ENCODE measurements at regions not wholly inside any gene's neighbourhood (a gene's known extent, or its start where the extent isn't known, plus 50 kb on each side); places are given as distances from the start of the nearest gene placed in this dataset.

DNA sequence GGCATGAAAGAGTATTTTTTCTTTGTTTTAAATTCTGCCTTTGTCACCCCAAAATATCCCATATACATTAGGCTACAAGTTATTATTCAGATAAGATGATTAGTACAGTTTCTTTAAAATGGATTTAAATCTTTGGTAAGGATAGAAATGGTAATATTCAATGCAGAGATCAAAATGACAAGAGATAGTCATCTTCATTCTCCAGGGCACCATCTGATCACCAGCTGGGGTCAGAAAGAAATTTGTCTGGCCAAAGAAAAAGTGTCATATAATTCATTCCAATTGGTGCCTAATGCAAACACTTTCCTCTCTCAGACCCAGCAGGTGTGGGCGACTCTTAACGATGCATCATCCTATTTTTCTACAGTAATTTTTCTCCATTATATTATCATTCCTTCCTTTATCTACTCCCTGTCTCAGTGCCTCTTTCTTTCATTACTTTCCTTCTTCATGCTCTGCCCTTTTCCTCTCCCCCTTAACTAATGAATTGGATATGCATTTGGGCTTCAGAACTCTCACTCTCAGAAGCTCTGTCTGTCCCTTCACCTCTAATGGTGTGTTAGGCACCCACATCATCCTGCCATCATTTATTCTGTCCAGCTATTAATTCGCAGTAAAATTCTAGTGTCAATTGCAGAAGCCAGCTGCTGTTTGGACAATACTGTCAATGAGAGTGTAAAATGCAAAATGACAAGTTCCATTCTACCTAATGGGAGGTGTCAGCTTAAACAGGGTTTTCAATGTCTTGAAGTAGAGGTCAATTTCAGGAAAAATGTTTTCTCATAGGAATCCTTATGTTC, 570.5 kb downstream of the TDRD15 start:
- no peak for DNase-seq (ENCODE audit: low read depth)

DNA sequence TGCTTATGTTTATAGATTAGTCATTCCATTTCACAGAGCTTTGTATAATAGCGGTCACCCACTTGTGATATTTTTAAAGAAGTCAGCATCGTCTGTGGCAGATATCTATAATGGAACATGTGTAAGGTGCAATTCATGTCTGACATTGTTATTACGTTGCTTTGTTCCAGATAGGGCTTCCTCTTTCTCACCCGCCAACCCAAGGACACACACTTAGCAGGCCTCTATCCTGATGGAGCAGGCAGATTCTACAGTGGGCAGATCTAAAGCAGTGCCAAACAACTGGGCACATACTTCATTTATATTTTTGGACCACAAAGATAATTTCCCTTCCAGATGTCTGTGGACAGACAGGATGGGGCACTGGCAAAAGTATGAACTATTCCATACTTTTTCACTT, 573.1 kb downstream of the TDRD15 start:
- no peak for DNase-seq (ENCODE audit: low read depth)

DNA sequence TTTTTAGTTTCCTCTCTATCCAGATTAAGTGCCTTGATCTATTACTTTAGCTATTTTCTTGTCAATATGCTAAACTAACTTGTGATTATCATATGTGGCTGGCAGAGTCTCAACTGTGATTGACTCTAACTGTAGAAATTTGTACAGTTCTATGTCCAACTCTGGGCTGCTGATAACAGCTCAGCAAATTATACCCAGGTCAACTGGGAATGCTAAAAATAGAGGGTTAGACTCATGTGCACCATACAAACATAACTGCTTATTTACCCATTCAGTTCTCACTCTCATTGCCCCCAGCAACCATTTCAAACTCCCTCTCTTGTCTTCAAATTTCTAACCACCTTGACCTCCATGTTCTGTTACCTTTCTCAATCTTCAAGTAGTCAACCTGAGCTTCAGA, 576.9 kb downstream of the TDRD15 start:
- no peak for DNase-seq (ENCODE audit: low read depth)

DNA sequence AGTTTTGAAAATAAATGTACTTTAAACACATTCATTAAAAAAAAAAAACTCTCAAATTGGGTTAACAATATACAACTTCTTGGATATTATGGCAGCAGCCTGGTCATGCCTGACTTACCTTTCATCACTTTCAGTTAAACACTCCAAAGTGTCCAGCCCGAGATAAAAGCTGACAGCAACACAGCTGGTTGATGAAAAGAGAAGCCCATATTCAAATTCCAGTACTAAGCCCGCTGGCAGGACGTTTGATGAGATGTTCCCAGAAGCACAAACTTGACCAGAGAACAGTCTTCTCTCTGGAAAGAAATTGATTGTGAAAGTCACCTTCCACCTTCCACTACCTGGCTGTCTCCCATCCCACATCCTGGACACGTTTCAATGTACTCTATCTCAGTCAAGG, 586.3 kb downstream of the TDRD15 start:
- no peak for DNase-seq (ENCODE audit: low read depth)

DNA sequence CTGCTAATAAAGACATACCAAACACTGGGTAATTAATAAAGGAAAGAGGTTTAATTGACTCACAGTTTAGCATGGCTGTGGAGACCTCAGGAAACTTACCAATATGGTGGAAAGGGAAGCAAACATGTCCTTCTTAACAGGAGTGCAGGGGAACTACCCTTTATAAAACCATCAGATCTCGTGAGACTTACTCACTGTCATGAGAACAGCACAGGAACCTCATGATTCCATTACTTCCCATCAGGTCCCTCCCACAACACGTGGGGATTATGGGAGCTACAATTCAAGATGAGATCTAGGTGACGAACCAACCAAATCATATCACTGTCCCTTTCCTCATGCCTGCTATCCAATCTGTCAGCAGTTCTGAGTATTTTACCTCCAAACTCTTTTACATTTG, 586.7 kb downstream of the TDRD15 start:
- DNase-seq (ENCODE audit: low read depth): no peak

DNA sequence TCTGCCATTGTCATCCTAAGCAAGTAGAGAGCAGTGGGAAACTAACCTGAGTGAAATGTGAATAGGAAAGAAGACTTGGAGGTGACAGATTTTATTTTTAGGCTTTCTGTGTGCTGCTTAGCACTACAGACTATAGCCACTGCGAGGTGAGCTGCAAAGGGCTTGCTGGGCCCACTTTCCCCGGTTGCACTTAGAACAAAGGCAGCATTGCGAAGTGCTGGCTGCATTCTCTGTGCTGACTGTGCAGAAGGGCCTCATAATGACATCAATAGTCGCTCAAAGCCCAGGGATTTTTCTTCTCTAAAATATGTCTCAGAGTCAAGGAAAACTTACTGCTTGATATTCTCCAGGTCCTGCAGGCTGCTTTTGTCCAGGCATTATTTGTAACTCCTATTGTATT, 592.1 kb downstream of the TDRD15 start:
- DNase-seq (ENCODE audit: low read depth): no peak

DNA sequence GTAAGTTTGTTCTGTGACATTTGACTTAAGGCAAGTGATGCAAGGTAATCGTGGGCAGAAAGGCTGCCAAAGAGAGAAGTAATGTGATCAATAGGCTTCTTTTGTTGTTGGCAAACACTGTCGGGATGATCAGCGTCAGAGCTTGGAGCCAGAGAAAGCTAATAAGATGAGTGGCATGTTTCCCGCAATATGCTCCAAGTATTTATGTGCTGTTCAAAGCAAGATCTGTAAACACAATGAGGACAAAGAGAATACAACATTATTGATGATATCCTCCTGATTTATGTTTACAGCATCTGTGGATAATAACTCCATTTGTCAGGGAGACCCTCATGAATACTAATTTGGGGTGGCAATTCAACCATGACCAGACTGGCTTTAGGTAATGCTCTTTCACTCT, 603.3 kb downstream of the TDRD15 start:
- DNase-seq (ENCODE audit: low read depth): no peak

DNA sequence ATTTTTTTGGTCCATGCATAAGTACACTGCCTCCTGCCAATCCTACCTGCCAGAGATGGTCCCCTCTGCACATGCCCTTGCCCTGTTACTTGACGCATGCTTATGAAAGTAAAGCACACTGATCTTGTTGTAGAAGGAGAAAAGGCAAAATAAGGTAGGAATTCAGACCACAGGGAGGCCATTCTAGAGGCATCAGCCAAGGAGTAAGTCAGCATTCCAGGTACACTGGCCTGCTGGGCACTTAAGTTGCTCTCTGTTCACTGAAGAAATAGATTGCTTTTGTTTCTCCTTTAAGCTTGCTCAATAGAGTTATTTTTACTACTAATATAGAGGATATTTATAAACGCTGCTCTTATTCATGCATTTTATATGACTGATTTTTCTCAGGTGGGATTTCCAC, 604.4 kb downstream of the TDRD15 start:
- no peak for DNase-seq (ENCODE audit: low read depth)

DNA sequence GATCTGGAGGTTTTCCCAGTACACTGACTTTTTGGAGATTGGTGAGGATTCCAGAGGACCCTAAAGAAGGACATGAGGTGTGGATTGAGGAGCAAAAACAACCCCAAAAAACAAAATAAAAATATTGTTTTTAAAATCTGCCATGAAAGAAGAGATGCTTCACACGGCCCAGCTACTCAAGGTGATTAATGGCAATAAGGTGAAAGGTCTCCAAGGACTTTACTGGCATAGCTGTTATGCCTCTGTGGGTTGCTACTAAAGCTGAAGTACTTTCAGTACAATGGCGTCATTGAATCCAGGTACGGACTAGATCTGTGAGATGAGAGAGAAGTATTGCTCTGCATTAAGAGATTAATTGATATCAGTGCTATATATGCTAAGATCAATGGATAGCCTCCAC, 606.4 kb downstream of the TDRD15 start:
- no peak for DNase-seq (ENCODE audit: low read depth)

DNA sequence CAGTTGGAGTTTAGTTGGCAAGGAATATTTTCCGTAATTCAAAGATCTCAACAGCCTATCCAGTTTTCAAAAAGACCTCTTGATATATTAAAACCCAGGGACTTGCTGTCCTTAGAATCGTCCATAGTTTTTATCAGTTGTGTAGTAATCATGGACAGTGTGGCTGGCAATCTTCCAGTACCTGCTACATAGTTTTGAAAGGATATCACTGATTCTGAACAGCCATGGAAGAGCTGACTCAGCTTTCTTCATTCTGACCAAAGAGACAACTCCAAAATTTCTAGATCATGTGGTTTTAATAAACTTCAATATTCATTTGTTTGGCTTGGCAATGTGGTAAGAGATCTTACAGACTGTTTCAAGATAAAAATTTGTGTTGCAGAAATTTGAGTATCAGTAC, 616.7 kb downstream of the TDRD15 start:
- DNase-seq (ENCODE audit: low read depth): no peak

DNA sequence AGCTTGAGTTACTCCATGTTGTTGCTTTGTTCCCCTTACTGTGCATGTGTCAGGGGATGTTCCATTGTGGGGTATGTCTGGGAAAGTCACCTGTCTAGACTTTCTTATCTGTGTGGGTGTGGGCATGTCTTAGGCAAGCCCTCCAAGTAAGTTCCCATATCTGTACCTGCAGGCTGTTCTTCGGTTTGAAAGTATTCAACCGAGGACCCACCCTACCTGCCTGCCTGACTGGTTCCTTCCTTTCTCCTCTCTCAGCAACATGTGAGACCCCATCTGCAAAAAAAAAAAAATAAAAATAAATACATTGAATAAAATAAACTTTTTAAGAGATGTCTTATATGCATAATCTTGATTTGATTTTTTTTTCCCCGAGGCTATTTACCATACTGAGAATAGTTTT, 622.7 kb downstream of the TDRD15 start:
- no peak for DNase-seq (ENCODE audit: low read depth)

DNA sequence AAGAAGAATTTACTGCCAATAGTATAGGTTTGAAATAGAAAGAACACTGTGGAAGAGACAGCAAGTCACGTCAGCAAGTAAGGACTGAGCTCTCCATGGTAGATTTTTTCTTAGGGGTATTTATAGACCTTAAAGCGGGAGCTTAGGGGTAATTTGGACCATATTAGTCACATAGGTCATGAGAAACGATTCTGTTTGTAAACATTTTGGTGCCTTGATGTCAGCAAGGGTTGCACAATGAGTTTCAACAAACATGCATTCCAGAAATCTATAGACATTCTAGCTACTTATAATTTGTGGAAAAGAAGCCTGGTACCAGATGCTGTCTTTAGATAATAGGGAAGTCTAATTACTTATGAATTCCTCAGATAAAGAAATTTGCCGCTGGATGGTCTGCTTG, 624.7 kb downstream of the TDRD15 start:
- DNase-seq (ENCODE audit: low read depth): no peak

DNA sequence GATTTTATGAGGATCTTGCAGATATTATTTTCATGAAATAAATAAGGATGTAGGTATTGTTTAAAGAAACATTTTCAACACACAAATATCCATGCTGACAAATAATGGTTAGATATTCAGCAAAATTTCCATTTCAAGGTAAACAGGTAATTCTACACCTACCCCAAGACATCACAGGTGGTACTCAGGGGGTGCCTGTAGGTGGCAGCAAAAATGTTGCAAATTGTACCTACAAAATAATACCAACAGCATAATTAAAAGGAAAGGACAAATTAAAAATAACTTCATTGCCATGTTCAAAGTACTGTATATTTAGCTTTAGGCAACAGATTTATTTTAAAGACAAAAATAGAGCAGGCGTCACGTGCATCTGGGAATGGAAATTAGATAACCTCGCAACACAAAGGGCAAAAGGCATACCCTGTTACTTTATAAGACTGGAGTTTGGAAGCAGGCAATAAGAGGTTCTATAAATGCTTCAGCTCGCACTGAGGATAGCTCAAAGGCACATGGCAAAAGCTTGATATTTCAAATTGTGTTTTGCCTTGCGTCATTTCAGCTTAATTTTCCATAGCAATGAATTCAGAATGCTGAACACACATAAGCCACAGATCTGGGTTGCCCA, 630.5 kb downstream of the TDRD15 start:
- DNase-seq (ENCODE audit: low read depth): no peak

DNA sequence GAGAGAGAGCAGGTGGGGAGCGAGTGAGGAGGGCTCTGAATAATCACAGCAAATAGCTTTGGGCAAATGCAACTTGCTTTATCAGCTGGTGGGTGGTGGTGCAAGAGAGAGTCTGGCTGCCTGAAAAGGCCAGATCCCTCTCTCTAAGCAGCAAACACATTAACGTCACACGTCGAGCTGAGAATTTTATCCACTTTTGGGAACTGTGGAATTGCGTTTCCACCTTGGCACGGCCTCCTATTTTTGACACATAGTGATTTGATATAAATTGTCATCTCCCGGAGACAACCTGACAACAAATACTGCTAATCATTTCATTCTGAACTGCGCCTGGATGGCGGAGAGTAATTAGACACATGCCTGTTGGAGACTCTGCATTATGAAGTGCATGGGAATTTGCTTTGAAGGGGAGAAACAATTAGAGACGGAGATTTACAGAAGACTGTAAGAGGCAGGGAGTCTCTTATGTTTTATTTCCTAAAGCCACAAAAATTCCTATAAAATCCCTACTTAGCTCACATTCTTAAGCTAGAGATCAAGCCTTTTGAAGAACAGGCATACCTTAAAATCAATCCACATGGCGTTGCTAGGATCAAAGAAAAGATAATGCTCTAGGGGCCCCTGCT, 634.1 kb downstream of the TDRD15 start:
- no peak for DNase-seq (ENCODE audit: low read depth)

DNA sequence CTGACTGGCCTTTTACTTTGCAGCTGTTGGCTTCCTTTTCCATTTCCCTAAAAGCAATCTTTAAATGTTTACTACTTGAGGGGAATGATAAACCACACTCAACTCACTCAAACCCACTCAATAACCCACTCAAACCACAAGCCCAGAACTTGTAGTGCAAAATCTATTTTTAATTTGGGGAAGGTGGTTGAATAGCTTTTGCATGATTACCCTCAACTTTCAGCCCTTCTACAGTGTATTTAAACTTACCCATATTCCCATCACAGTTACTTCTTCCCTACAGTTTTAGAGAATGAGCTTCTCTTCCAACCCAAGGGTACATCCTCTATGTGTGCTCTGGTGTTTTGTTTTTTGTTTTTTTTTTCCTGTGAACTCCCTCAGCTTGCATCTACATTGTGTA, 636.1 kb downstream of the TDRD15 start:
- DNase-seq (ENCODE audit: low read depth): no peak

DNA sequence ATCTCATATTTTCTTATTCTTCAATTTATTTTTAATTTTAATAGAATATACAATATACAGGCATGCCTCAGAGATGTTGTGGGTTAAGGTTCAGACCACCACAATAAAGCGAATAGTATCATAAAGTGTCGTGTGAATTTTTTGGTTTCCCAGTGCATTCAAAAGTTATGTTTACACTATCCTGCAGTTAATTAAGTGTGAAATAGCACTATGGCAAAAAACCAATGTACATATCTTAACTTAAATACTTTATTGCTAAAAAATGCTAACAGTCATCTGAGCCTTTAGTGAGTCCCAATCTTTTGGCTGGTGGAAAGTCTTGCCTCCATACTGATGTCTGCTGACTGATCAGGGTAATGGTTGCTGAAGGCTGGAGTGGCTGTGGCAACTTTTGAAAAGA, 637.6 kb downstream of the TDRD15 start:
- no peak for DNase-seq (ENCODE audit: low read depth)

DNA sequence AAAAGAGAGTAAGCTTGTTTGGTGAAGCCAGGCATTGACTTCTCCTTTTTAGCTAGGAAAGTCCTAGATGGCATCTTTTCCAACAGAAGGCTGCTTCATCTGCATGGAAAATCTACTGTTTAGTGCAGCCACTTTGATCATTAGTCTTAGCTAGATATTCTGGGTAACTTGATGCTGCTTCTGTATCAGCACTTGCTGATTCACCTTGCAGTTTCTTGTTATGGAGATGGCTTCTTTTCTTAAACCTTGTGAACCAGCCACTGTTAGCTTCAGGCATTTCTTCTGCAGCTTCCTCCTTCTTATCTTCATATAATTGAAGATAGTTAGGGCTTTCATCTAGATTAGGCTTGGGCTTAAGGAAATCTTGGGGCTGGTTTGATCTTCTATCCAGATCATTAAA, 639.7 kb downstream of the TDRD15 start:
- no peak for DNase-seq (ENCODE audit: low read depth)

DNA sequence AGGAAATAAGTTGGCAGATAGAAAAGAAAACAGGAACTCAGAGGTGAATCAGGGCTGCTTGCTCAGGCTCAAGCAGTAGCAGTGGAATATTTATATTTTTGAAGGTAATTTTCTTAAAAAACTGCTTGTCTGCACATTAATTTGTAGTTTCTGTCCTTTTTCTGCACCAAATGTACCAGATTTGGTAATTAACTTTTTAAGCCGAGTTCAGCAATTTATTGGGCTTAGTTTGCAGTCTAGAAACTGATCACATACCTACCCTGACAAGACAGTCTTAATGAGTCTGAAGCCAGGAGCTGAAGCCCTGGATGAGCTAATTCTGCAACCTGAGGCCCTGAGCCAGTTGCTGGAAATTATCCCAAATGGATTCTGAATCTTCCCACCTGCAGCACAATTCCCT, 647.0 kb downstream of the TDRD15 start:
- no peak for DNase-seq (ENCODE audit: low read depth)

DNA sequence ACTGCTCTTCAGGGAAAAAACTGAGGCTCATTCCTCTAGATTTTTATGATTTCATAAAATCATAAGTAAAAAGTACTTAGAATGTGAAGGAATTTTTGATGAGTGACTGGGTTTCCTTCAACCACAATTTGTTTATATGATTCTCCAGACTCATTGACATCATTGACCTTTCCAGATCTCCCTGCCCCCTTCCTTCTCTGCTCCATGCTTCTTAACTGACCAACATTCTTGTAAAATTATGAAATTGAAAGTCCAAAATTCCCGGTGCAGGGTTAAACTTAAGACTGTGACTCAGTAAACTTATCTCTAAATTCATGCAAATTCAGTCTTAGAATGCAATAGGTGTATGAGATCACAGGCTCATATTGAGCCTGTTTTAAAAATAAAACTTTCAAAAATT, 648.9 kb downstream of the TDRD15 start:
- no peak for DNase-seq (ENCODE audit: low read depth)

DNA sequence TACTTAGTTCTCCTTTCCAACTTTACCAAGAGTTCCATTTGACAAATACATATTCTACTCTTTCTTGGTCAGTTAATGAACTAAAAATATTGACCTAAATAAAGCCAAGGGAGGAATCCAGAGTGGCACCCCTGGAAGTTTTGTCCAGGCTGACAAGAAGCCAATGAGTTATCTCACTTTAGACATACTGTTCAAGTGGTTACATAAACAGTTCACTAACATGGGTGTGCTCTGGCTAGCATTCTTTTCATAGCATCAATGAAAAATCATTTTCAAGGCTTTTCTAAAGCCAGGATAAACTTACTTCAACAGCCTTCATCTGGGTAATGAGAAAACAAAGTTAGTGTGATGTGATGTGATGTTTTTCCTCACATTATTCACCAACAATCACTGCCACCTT, 649.4 kb downstream of the TDRD15 start:
- no peak for DNase-seq (ENCODE audit: low read depth)

DNA sequence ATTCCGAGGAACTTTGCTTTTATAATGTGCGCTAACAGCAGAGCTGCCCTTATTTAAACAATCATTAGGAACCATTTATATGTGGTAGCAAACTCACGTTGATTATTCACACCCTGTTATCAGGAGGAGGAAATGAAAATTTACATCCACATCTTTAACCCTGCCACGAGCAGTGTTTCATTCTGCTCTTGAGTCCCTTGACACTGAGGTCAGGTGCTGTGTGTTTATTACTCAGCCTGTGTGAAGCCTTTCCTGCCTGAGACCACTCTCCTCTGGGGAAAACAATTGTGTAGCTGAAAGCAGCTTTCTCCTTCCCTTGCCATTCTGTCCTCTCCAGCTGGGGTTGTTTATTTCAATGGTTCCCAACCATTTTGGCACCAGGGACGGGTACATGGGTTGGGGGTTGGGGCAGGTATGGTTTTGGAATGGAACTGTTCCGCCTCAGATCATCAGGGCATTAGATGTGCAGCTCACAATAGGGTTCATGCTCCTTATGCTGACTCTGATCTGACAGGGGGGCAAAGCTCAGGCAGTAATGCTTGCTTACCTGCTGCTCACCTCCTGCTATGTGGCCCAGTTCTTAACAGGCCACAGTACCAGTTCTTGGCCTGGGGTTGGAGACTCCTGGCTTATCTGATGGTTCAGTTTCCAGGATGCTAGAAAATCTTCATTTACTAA, 651.1 kb downstream of the TDRD15 start:
- no peak for DNase-seq (ENCODE audit: low read depth)

DNA sequence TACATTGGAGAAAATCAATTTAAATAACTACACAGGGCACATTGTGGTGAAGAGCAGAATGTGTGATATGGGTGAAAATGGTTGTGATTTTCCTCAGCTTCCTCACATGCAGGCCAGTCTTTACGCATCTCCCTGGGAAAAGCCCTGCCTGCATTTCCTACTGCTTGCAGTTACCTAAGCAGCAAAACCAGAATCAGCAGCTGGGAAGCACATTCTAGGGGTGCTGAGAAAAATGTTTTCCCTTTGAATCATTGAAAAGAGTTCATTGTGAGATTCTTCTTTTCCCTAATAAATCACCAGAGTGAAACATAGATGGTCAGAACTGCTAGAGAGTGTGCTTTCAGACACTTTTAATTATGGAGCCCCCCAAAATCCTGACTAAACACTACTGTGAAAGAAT, 656.0 kb downstream of the TDRD15 start:
- DNase-seq (ENCODE audit: low read depth): no peak

DNA sequence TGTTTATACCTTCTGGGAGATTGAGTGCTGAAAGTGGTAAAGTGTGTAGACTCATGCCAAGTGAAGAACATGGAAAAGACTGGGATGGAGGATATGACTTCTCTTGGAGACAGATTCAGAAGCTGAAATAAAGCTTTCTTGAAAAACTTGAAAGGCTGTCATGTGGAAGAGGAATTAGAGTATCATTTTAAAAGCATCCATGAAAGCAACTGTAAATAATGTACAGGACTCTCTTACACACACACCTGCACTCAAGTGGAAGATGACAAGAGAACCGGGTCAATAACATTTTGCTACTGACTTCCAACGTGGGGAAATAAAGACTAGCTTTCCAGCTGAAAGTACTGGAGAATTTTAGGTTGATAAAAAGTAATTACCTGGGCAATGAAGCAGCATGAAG, 658.2 kb downstream of the TDRD15 start:
- DNase-seq (ENCODE audit: low read depth): no peak
